ENCODE measurements at regions not wholly inside any gene's neighbourhood (a gene's known extent, or its start where the extent isn't known, plus 50 kb on each side); places are given as distances from the start of the nearest gene placed in this dataset.

DNA sequence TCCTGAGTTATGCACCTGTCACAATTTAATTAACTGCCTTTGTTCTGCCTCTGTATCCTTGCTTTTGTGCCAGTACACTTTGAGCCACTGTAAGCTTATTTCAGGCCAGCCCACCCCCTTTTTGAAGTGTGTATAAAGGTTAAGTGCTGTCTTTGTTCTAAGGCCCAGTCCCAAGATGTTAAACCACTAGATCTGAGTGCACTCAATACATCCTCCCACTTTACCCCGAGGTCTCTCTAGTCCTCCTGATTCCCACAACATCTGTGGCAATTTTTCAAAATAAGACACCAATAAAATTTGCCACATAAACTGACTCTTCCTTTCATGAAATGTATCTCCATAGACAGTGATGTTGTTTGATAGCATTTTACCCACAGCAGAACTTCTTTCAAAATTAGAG, 124.1 kb upstream of the SPIN4 start:
- Histone ChIP-seq H3K27ac (no peak overlapping the region), H3K9ac (no peak overlapping the region), H3K27me3 (ENCODE audit: control insufficient read depth, insufficient read depth, low read length) (no peaks in the 10 kb centered on the region), H3K4me2 (ENCODE audit: low read length) (no peak overlapping the region), H2AFZ (no peak overlapping the region), H3K4me1 (no peaks in the 10 kb centered on the region), H3K36me3 (ENCODE audit: control insufficient read depth, insufficient read depth, low read length) (no peaks in the 10 kb centered on the region), H3K4me3 (ENCODE audit: low read depth, low read length) (no peak overlapping the region), H3K9me3 (ENCODE audit: control insufficient read depth, low read length) (no peaks in the 10 kb centered on the region), H3K79me2 (peaks cover 5% of the 10 kb centered on the region)
- TF ChIP-seq CTCF (IDR thresholded peaks at IDR 0.05): no peak

GRCh38 chrX:63471004-63471403, 119.9 kb upstream of the SPIN4 start:
- no peaks in the 10 kb centered on the region for H3K4me1 ChIP-seq
- no peaks in the 10 kb centered on the region for H3K9me3 ChIP-seq (ENCODE audit: control insufficient read depth, low read length)
- no peak overlapping the region for H3K27ac ChIP-seq
- H3K79me2 ChIP-seq: peaks cover 7% of the 10 kb centered on the region
- no peak overlapping the region for H3K4me3 ChIP-seq (ENCODE audit: low read depth, low read length)
- TF ChIP-seq CTCF (IDR thresholded peaks at IDR 0.05): no peak
- H3K27me3 ChIP-seq (ENCODE audit: control insufficient read depth, insufficient read depth, low read length): no peaks in the 10 kb centered on the region
- H3K4me2 ChIP-seq (ENCODE audit: low read length): no peak overlapping the region
- no peak overlapping the region for H2AFZ ChIP-seq
- H3K36me3 ChIP-seq (ENCODE audit: control insufficient read depth, insufficient read depth, low read length): no peaks in the 10 kb centered on the region
- H3K9ac ChIP-seq: no peak overlapping the region

GRCh38 chrX:63470506-63470905, 119.4 kb upstream of the SPIN4 start:
- no peak overlapping the region for H3K4me3 ChIP-seq (ENCODE audit: low read depth, low read length)
- no peaks in the 10 kb centered on the region for H3K27me3 ChIP-seq (ENCODE audit: control insufficient read depth, insufficient read depth, low read length)
- no peaks in the 10 kb centered on the region for H3K36me3 ChIP-seq (ENCODE audit: control insufficient read depth, insufficient read depth, low read length)

GRCh38 chrX:63466690-63467089, 115.6 kb upstream of the SPIN4 start:
- no peak overlapping the region for H2AFZ ChIP-seq

More at GRCh38 chrX:63470506-63470905, 119.4 kb upstream of the SPIN4 start:
- no peaks in the 10 kb centered on the region for H3K4me1 ChIP-seq
- H3K9ac ChIP-seq: no peak overlapping the region
- no peak overlapping the region for H3K27ac ChIP-seq
- no peaks in the 10 kb centered on the region for H3K9me3 ChIP-seq (ENCODE audit: control insufficient read depth, low read length)
- no peak for TF ChIP-seq CTCF (IDR thresholded peaks at IDR 0.05)
- H2AFZ ChIP-seq: no peak overlapping the region
- peaks cover 7% of the 10 kb centered on the region for H3K79me2 ChIP-seq
- no peak overlapping the region for H3K4me2 ChIP-seq (ENCODE audit: low read length)

More at GRCh38 chrX:63466690-63467089, 115.6 kb upstream of the SPIN4 start:
- TF ChIP-seq CTCF (IDR thresholded peaks at IDR 0.05): no peak
- H3K27ac ChIP-seq: no peak overlapping the region
- no peak overlapping the region for H3K9ac ChIP-seq
- no peaks in the 10 kb centered on the region for H3K9me3 ChIP-seq (ENCODE audit: control insufficient read depth, low read length)
- peaks cover 7% of the 10 kb centered on the region for H3K79me2 ChIP-seq
- no peaks in the 10 kb centered on the region for H3K27me3 ChIP-seq (ENCODE audit: control insufficient read depth, insufficient read depth, low read length)
- no peaks in the 10 kb centered on the region for H3K36me3 ChIP-seq (ENCODE audit: control insufficient read depth, insufficient read depth, low read length)
- no peak overlapping the region for H3K4me2 ChIP-seq (ENCODE audit: low read length)
- H3K4me1 ChIP-seq: no peaks in the 10 kb centered on the region
- H3K4me3 ChIP-seq (ENCODE audit: low read depth, low read length): no peak overlapping the region
